ENCODE measurements at regions not wholly inside any gene's neighbourhood (a gene's known extent, or its start where the extent isn't known, plus 50 kb on each side); places are given as distances from the start of the nearest gene placed in this dataset.

DNA sequence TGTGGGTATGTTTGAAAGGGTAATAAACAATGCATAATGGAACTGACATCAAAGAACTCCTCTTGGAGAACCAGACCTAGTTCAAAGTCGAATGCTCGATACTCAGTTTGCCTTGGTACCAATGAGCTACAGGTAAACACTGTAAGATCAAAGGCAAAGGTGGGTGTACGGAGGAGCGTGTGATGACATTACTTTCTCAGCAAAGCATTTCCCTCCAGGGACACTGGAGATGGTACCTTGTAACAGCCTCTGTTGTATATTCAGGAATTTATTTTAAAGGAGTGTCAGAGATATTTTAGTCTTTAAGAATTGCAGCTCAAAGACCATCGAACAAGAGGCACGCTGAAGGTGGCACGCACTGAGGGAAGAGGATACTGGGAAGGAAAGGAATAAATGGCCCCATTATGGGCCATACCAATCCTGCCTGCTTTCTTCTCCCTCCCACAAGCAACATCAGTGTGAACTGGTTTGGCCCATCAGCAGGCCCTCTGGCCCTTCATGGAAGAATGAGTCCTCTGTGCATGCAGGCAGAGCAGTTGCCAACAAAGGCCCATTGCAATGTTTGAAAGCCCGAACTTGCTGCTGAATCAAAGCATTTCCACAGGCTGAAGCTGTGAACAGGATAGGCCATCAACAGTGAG lies 410.2 kb downstream of the ACTL7B start (continued):
- TF ChIP-seq ZKSCAN1 (IDR thresholded peaks at IDR 0.05; ENCODE audit: low read length) (no peak), RAD51 (IDR thresholded peaks at IDR 0.05; ENCODE audit: borderline replicate concordance) (no peak), ZFP36L2 (CRISPR knock-in tag; IDR thresholded peaks at IDR 0.05) (no peak), EEA1 (CRISPR knock-in tag; IDR thresholded peaks at IDR 0.05; ENCODE audit: borderline replicate concordance) (no peak), ZNF34 (CRISPR knock-in tag; IDR thresholded peaks at IDR 0.05; ENCODE audit: borderline replicate concordance) (0 out of 2 replicates have a peak, but pooled peaks have one; percentile 22), RFX3 (CRISPR knock-in tag; IDR thresholded peaks at IDR 0.05) (0 out of 2 replicates have a peak, but pooled peaks have one; percentile 27), ZNF136 (CRISPR knock-in tag; IDR thresholded peaks at IDR 0.05; ENCODE audit: low read depth) (no peak), ZNF10 (CRISPR knock-in tag; IDR thresholded peaks at IDR 0.05; ENCODE audit: borderline replicate concordance, low read depth) (no peak), ZSCAN29 (CRISPR knock-in tag; conservative IDR thresholded peaks at IDR 0.05) (0 out of 2 replicates have a peak, but pooled peaks have one; percentile 76), ZNF251 (CRISPR knock-in tag; IDR thresholded peaks at IDR 0.05) (no peak), ZNF850 (CRISPR knock-in tag; conservative IDR thresholded peaks at IDR 0.05) (no peak), ZNF772 (CRISPR knock-in tag; IDR thresholded peaks at IDR 0.05) (peak; percentile 45; the same call in 1 of the 2 replicates), ZNF773 (CRISPR knock-in tag; IDR thresholded peaks at IDR 0.05; ENCODE audit: borderline replicate concordance) (no peak), ZKSCAN5 (CRISPR knock-in tag; IDR thresholded peaks at IDR 0.05) (no peak)
- TF ChIP-seq, protein P1, sequence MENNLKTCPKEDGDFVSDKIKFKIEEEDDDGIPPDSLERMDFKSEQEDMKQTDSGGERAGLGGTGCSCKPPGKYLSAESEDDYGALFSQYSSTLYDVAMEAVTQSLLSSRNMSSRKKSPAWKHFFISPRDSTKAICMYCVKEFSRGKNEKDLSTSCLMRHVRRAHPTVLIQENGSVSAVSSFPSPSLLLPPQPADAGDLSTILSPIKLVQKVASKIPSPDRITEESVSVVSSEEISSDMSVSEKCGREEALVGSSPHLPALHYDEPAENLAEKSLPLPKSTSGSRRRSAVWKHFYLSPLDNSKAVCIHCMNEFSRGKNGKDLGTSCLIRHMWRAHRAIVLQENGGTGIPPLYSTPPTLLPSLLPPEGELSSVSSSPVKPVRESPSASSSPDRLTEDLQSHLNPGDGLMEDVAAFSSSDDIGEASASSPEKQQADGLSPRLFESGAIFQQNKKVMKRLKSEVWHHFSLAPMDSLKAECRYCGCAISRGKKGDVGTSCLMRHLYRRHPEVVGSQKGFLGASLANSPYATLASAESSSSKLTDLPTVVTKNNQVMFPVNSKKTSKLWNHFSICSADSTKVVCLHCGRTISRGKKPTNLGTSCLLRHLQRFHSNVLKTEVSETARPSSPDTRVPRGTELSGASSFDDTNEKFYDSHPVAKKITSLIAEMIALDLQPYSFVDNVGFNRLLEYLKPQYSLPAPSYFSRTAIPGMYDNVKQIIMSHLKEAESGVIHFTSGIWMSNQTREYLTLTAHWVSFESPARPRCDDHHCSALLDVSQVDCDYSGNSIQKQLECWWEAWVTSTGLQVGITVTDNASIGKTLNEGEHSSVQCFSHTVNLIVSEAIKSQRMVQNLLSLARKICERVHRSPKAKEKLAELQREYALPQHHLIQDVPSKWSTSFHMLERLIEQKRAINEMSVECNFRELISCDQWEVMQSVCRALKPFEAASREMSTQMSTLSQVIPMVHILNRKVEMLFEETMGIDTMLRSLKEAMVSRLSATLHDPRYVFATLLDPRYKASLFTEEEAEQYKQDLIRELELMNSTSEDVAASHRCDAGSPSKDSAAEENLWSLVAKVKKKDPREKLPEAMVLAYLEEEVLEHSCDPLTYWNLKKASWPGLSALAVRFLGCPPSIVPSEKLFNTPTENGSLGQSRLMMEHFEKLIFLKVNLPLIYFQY (CRISPR knock-in tag; IDR thresholded peaks at IDR 0.05; ENCODE audit: borderline replicate concordance): no peak; the same call in 1 of the 2 replicates
- TF ChIP-seq, protein P2, sequence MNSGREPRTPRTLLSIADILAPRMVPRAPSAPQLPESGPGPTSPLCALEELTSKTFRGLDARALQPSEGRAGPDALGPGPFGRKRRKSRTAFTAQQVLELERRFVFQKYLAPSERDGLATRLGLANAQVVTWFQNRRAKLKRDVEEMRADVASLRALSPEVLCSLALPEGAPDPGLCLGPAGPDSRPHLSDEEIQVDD (CRISPR knock-in tag; IDR thresholded peaks at IDR 0.05; ENCODE audit: borderline replicate concordance): no peak
- TF ChIP-seq, protein P3, sequence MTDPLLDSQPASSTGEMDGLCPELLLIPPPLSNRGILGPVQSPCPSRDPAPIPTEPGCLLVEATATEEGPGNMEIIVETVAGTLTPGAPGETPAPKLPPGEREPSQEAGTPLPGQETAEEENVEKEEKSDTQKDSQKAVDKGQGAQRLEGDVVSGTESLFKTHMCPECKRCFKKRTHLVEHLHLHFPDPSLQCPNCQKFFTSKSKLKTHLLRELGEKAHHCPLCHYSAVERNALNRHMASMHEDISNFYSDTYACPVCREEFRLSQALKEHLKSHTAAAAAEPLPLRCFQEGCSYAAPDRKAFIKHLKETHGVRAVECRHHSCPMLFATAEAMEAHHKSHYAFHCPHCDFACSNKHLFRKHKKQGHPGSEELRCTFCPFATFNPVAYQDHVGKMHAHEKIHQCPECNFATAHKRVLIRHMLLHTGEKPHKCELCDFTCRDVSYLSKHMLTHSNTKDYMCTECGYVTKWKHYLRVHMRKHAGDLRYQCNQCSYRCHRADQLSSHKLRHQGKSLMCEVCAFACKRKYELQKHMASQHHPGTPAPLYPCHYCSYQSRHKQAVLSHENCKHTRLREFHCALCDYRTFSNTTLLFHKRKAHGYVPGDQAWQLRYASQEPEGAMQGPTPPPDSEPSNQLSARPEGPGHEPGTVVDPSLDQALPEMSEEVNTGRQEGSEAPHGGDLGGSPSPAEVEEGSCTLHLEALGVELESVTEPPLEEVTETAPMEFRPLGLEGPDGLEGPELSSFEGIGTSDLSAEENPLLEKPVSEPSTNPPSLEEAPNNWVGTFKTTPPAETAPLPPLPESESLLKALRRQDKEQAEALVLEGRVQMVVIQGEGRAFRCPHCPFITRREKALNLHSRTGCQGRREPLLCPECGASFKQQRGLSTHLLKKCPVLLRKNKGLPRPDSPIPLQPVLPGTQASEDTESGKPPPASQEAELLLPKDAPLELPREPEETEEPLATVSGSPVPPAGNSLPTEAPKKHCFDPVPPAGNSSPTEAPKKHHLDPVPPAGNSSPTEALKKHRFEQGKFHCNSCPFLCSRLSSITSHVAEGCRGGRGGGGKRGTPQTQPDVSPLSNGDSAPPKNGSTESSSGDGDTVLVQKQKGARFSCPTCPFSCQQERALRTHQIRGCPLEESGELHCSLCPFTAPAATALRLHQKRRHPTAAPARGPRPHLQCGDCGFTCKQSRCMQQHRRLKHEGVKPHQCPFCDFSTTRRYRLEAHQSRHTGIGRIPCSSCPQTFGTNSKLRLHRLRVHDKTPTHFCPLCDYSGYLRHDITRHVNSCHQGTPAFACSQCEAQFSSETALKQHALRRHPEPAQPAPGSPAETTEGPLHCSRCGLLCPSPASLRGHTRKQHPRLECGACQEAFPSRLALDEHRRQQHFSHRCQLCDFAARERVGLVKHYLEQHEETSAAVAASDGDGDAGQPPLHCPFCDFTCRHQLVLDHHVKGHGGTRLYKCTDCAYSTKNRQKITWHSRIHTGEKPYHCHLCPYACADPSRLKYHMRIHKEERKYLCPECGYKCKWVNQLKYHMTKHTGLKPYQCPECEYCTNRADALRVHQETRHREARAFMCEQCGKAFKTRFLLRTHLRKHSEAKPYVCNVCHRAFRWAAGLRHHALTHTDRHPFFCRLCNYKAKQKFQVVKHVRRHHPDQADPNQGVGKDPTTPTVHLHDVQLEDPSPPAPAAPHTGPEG (CRISPR knock-in tag; IDR thresholded peaks at IDR 0.05): no peak
- TF ChIP-seq, protein P4, sequence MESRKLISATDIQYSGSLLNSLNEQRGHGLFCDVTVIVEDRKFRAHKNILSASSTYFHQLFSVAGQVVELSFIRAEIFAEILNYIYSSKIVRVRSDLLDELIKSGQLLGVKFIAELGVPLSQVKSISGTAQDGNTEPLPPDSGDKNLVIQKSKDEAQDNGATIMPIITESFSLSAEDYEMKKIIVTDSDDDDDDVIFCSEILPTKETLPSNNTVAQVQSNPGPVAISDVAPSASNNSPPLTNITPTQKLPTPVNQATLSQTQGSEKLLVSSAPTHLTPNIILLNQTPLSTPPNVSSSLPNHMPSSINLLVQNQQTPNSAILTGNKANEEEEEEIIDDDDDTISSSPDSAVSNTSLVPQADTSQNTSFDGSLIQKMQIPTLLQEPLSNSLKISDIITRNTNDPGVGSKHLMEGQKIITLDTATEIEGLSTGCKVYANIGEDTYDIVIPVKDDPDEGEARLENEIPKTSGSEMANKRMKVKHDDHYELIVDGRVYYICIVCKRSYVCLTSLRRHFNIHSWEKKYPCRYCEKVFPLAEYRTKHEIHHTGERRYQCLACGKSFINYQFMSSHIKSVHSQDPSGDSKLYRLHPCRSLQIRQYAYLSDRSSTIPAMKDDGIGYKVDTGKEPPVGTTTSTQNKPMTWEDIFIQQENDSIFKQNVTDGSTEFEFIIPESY (CRISPR knock-in tag; IDR thresholded peaks at IDR 0.05): peak; percentile 49; the same call in 1 of the 2 replicates

Data from HepG2 (cell line).